GM12878 (cell line): ENCODE measurements at regions not wholly inside any gene's neighbourhood (a gene's known extent, or its start where the extent isn't known, plus 50 kb on each side); places are given as distances from the start of the nearest gene placed in this dataset.

Experiments
- ATAC-seq: fragments of 200-7000 bp; cut with Tn5 transposase; 3 replicates; pipeline ENCODE4 v1.9.1; 2020; ENCODE audit warnings: mild to moderate bottlenecking, moderate library complexity
- BruUV-seq: library from RNA; stranded (reverse); fragments of 400-500 nt; replicated peaks from 2 replicates; lab custom pipeline; 2021; lab: Mats Ljungman, UMichigan
- CTCF ChIA-PET: fragments of 300-600 bp; sonication (Branson Sonifier 250); formaldehyde crosslinking; extraction: SDS; loops from one replicate; lab custom pipeline; 2021; ENCODE audit warnings: inconsistent platforms; lab: Yijun Ruan, JAX
- POLR2A ChIA-PET: fragments of 350-600 bp; formaldehyde crosslinking; extraction: SDS; loops from one replicate; lab custom pipeline; 2021; ENCODE audit warnings: inconsistent platforms; lab: Charles Lee
- RAD21 ChIA-PET: fragments of 300-600 bp; sonication (Branson Sonifier 250); formaldehyde crosslinking; loops from one replicate; lab custom pipeline; 2023; ENCODE audit warnings: antibody characterized with exemption; ENCODE audit not compliant: unreplicated experiment; lab: Charles Lee
- SMC1A ChIA-PET: fragments of 300-600 bp; sonication (Branson Sonifier 250); formaldehyde crosslinking; loops from one replicate; lab custom pipeline; 2023; ENCODE audit not compliant: unreplicated experiment, uncharacterized antibody; lab: Charles Lee
- DNase-seq: peaks from one replicate; pipeline ENCODE4 v3.0.0-alpha.2; 2011; ENCODE audit warnings: low read depth, low spot score
- FAIRE-seq: peaks from 3 replicates; lab custom pipeline; 2011; peaks lifted over from hg19 to GRCh38; lab: Jason Lieb, UNC
- H2AFZ ChIP-seq: 2 replicates; pipeline ENCODE4 v1.6.0; 2011; ENCODE audit warnings: low read depth, low read length, control low read depth; ENCODE audit not compliant: control insufficient read depth
- H3K27ac ChIP-seq: 2 replicates; pipeline ENCODE4 v1.5.1; 2011; ENCODE audit warnings: control low read depth; ENCODE audit not compliant: control insufficient read depth, insufficient read depth
- H3K27me3 ChIP-seq, 2 experiments: replicated peaks in 1 of 2; 2 replicates each; pipeline versions ENCODE4 v1.6.0 to v1.6.1; 2011; ENCODE audit warnings: low read length in 1 of 2; ENCODE audit not compliant: control insufficient read depth in 2 of 2, insufficient read depth in 2 of 2
- H3K36me3 ChIP-seq, 2 experiments: 2 replicates each; pipeline ENCODE4 v1.5.1; 2011; ENCODE audit warnings: low read length in 1 of 2; ENCODE audit not compliant: control insufficient read depth in 2 of 2, insufficient read depth in 2 of 2
- H3K4me1 ChIP-seq: 2 replicates; pipeline ENCODE4 v1.6.1; 2011; ENCODE audit warnings: mild to moderate bottlenecking, low read length, moderate library complexity, mixed read lengths; ENCODE audit not compliant: control insufficient read depth, insufficient read depth
- H3K4me2 ChIP-seq: 2 replicates; pipeline ENCODE4 v1.6.0; 2011; ENCODE audit warnings: control low read depth; ENCODE audit not compliant: control insufficient read depth, insufficient read depth
- H3K4me3 ChIP-seq: fragments of 200-600 bp; sonication (generic); 2 replicates; pipeline ENCODE4 v1.5.1; 2016
- H3K79me2 ChIP-seq: 2 replicates; pipeline ENCODE4 v1.6.0; 2011; ENCODE audit warnings: low read length; ENCODE audit not compliant: control insufficient read depth, insufficient read depth
- H3K9ac ChIP-seq: 2 replicates; pipeline ENCODE4 v1.8.0; 2011; ENCODE audit warnings: low read length, control low read depth, mixed read lengths; ENCODE audit not compliant: control insufficient read depth, insufficient read depth
- H3K9me3 ChIP-seq: replicated peaks from 3 replicates; pipeline ENCODE4 v1.5.1; 2011; ENCODE audit warnings: mild to moderate bottlenecking, low read length; ENCODE audit not compliant: control insufficient read depth, insufficient read depth
- H4K20me1 ChIP-seq: 2 replicates; pipeline ENCODE4 v1.6.0; 2011; ENCODE audit not compliant: control insufficient read depth, insufficient read depth
- BCL3 ChIP-seq: IDR thresholded peaks from 2 replicates; pipeline ENCODE4 v1.6.1; 2011; ENCODE audit warnings: borderline replicate concordance, low read depth, mild to moderate bottlenecking, moderate library complexity, low read length; ENCODE audit not compliant: insufficient read depth, poor library complexity, severe bottlenecking
- CTCF ChIP-seq, 3 experiments: IDR thresholded peaks in 2 of 3; conservative IDR thresholded peaks in 1 of 3; 2 replicates each; pipeline ENCODE4 v1.5.1; 2011; ENCODE audit warnings: low read depth in 3 of 3, low read length in 3 of 3, mild to moderate bottlenecking in 3 of 3, control low read depth in 2 of 3, moderate library complexity in 2 of 3, inconsistent platforms in 1 of 3, mixed read lengths in 1 of 3; ENCODE audit not compliant: control insufficient read depth in 2 of 3, insufficient read depth in 1 of 3; ENCODE audit errors: extremely low read depth in 1 of 3
- JUNB ChIP-seq: IDR thresholded peaks from 2 replicates; pipeline ENCODE4 v1.6.1; 2016; ENCODE audit warnings: antibody characterized with exemption, mild to moderate bottlenecking
- POLR2AphosphoS2 ChIP-seq: IDR thresholded peaks from 2 replicates; pipeline ENCODE4 v1.6.1; 2011; ENCODE audit warnings: low read depth, mild to moderate bottlenecking, low read length, improper control_type of control experiment, moderate library complexity
- STAT1 ChIP-seq: fragments of 450-650 bp; conservative IDR thresholded peaks from 2 replicates; pipeline ENCODE4 v1.6.1; 2014; ENCODE audit warnings: antibody characterized with exemption, mild to moderate bottlenecking
- ZBTB4 ChIP-seq: fragments of 450-650 bp; formaldehyde crosslinking; IDR thresholded peaks from 2 replicates; pipeline ENCODE4 v1.4.0; 2022; ENCODE audit warnings: mild to moderate bottlenecking, moderate library complexity
- WGBS: methylation state at CpG from one replicate; pipeline ENCODE4 v1.1.6; 2016; ENCODE audit warnings: low lambda C conversion rate; ENCODE audit not compliant: insufficient replicate concordance, insufficient coverage; ENCODE audit errors: missing lambda C conversion rate; 5-methylcytosine and 5-hydroxymethylcytosine counted together
- in situ Hi-C: fragments of 300-500 bp; cut with MboI; formaldehyde crosslinking; loops from 9 replicates; pipeline ENCODE4 v1.14.3; 2018; ENCODE audit warnings: mixed read lengths
- intact Hi-C: fragments of 100-400 bp; cut with micrococcal nuclease; formaldehyde crosslinking; loops from one replicate; pipeline ENCODE4 v1.14.2; 2022; ENCODE audit not compliant: unreplicated experiment

GRCh38 chr11:122362381-122362780 lies 246.4 kb upstream of the BLID start (continued):
- TF ChIP-seq BCL3 (no peak), STAT1 (no peak), ZBTB4 (CRISPR knock-in tag) (no peak), POLR2AphosphoS2 (no peak)
- TF ChIP-seq, all 136 proteins: peak for 0

- DNase-seq (no peak), ATAC-seq (no peak), FAIRE-seq (no peak)
- WGBS = 13% methylated on average over 4 of the region's 4 CpGs
- Histone ChIP-seq H3K36me3 (no peaks in the 10 kb centered on the region), H3K9me3 (no peaks in the 10 kb centered on the region), H3K27me3 (no peaks in the 10 kb centered on the region; a peak in 1 of 4 replicates), H3K27ac (no peak overlapping the region), H3K9ac (no peak overlapping the region), H2AFZ (no peak overlapping the region), H3K4me3 (no peak overlapping the region), H4K20me1 (no peaks in the 10 kb centered on the region), H3K79me2 (no peaks in the 10 kb centered on the region), H3K4me2 (no peak overlapping the region), H3K4me1 (no peaks in the 10 kb centered on the region)
- POLR2A ChIA-PET = no interaction called here
- in situ Hi-C loops (no loop called here), intact Hi-C loops (no loop called here)
- no TSS peak for BruUV-seq
- CTCF ChIA-PET = no interaction called here
- SMC1A ChIA-PET = no interaction called here
- TF ChIP-seq CTCF (IDR thresholded peaks at IDR 0.05 in 2 of 3, conservative IDR thresholded peaks at IDR 0.05 in 1 of 3; ENCODE audit: control insufficient read depth in 2 of 3, extremely low read depth in 1 of 3, insufficient read depth in 1 of 3, low read depth in 3 of 3, low read length in 3 of 3) = 0 out of 6 replicates have a peak, but pooled peaks of 1 of the 3 experiments have one; percentile 22
- TF ChIP-seq JUNB = no peak
- RAD21 ChIA-PET = no interaction called here
Observed at GRCh38 chr11:122360875-122361274, 244.9 kb upstream of the BLID start.
